Neural progenitor cell (in vitro differentiated cells): ENCODE measurements at regions not wholly inside any gene's neighbourhood (a gene's known extent, or its start where the extent isn't known, plus 50 kb on each side); places are given as distances from the start of the nearest gene placed in this dataset.

ENCODE experiments used
- EZH2phosphoT487 ChIP-seq: fragments of 200-600 bp; sonication (generic); IDR thresholded peaks from 2 replicates; pipeline ENCODE4 v1.6.1; 2017; ENCODE audit warnings: antibody characterized with exemption
- TF ChIP-seq, protein P1 (sequence below): fragments of 200-600 bp; sonication (generic); IDR thresholded peaks from 2 replicates; pipeline ENCODE4 v1.5.1; 2017; ENCODE audit warnings: antibody characterized with exemption, mild to moderate bottlenecking

DNA sequence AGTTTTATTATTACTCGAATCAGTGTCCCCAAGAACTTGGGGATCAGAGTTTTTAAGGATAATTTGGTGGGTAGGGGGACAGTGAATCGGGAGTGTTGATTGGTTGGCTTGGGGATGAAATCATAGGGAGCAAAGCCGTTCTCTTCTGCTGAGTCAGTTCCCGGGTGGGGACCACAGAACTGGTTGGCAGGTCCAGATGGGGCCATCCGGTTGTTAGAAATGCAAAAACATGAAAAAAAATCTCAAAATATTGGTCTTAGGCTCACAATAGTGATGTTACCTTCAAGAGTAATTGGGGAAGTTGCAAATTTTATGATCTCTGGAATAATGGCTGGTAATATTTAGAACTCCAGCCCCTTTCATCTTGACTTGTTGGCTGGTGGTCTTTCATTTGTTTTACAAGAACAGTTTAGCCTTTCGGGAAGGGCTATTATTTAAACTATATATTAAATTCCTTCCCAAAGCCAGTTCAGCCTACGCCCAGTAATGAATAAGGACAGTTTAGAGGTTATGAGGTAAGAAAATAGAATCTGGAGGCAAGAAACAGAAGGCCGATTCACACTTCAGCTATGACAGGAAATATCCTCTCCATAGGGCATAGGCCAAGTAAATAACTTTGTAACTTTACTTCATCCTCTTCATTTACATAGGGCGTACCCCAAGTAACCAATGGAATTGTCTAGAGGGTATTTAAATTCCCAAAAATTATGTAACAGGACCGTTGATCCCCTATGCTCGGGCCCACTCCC, 164.1 kb upstream of the STS start:
- TF ChIP-seq, protein P1, sequence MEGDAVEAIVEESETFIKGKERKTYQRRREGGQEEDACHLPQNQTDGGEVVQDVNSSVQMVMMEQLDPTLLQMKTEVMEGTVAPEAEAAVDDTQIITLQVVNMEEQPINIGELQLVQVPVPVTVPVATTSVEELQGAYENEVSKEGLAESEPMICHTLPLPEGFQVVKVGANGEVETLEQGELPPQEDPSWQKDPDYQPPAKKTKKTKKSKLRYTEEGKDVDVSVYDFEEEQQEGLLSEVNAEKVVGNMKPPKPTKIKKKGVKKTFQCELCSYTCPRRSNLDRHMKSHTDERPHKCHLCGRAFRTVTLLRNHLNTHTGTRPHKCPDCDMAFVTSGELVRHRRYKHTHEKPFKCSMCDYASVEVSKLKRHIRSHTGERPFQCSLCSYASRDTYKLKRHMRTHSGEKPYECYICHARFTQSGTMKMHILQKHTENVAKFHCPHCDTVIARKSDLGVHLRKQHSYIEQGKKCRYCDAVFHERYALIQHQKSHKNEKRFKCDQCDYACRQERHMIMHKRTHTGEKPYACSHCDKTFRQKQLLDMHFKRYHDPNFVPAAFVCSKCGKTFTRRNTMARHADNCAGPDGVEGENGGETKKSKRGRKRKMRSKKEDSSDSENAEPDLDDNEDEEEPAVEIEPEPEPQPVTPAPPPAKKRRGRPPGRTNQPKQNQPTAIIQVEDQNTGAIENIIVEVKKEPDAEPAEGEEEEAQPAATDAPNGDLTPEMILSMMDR = no peak
- no peak for TF ChIP-seq EZH2phosphoT487
